Astrocyte (in vitro differentiated cells and primary cell): ENCODE measurements at regions not wholly inside any gene's neighbourhood (a gene's known extent, or its start where the extent isn't known, plus 50 kb on each side); places are given as distances from the start of the nearest gene placed in this dataset.

Experiments used
- EZH2 ChIP-seq: IDR thresholded peaks from 2 replicates; pipeline ENCODE4 v1.6.1; 2012; ENCODE audit warnings: mild to moderate bottlenecking, low read length, inconsistent platforms; ENCODE audit not compliant: insufficient read depth
- TF ChIP-seq, protein P1 (sequence below): IDR thresholded peaks from 2 replicates; pipeline ENCODE4 v1.5.1; 2011; ENCODE audit warnings: low read depth, mild to moderate bottlenecking, inconsistent platforms, low read length, moderate library complexity; ENCODE audit not compliant: insufficient read depth

GRCh38 chr13:106187501-106188095 is 347.9 kb downstream of the EFNB2 start:
- TF ChIP-seq, protein P1, sequence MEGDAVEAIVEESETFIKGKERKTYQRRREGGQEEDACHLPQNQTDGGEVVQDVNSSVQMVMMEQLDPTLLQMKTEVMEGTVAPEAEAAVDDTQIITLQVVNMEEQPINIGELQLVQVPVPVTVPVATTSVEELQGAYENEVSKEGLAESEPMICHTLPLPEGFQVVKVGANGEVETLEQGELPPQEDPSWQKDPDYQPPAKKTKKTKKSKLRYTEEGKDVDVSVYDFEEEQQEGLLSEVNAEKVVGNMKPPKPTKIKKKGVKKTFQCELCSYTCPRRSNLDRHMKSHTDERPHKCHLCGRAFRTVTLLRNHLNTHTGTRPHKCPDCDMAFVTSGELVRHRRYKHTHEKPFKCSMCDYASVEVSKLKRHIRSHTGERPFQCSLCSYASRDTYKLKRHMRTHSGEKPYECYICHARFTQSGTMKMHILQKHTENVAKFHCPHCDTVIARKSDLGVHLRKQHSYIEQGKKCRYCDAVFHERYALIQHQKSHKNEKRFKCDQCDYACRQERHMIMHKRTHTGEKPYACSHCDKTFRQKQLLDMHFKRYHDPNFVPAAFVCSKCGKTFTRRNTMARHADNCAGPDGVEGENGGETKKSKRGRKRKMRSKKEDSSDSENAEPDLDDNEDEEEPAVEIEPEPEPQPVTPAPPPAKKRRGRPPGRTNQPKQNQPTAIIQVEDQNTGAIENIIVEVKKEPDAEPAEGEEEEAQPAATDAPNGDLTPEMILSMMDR = no peak
- TF ChIP-seq EZH2 = no peak
